ENCODE measurements at regions not wholly inside any gene's neighbourhood (a gene's known extent, or its start where the extent isn't known, plus 50 kb on each side); places are given as distances from the start of the nearest gene placed in this dataset.

- Histone ChIP-seq H3K79me2 (ENCODE audit: insufficient read depth, low read length) (no peaks in the 10 kb centered on the region), H3K36me3 (replicated peaks in 1 of 2; ENCODE audit: control insufficient read depth in 1 of 2, insufficient read depth in 2 of 2, low read length in 2 of 2) (peaks cover 2 to 23% of the 10 kb centered on the region in 2 donors), H3K4me3 (replicated peaks in 1 of 3; ENCODE audit: low read depth in 2 of 3, low read length in 3 of 3) (no peak overlapping the region), H3K27me3 (ENCODE audit: control insufficient read depth in 2 of 2, insufficient read depth in 2 of 2, low read length in 2 of 2) (no peaks in the 10 kb centered on the region), H3K4me2 (replicated peaks; ENCODE audit: extremely low read depth, low read length, poor library complexity, severe bottlenecking) (no peak overlapping the region), H3K27ac (ENCODE audit: low read depth in 1 of 2, low read length in 2 of 2) (no peak overlapping the region), H4K20me1 (ENCODE audit: insufficient read depth, low read length) (no peaks in the 10 kb centered on the region), H3K9ac (ENCODE audit: insufficient read depth, low read length, poor library complexity, severe bottlenecking) (no peak overlapping the region), H3K4me1 (ENCODE audit: control insufficient read depth in 1 of 2, insufficient read depth in 2 of 2, low read length in 2 of 2) (no peaks in the 10 kb centered on the region), H3K9me3 (replicated peaks in 1 of 2; ENCODE audit: control insufficient read depth in 1 of 2, insufficient read depth in 1 of 2, low read length in 2 of 2) (peaks cover 9 to 12% of the 10 kb centered on the region in 2 donors), H2AFZ (ENCODE audit: insufficient read depth, low read depth, low read length, poor library complexity, severe bottlenecking) (no peak overlapping the region)
- H3K4me3 Mint-ChIP-seq: no peak overlapping the region
- no peaks in the 10 kb centered on the region for H3K4me1 Mint-ChIP-seq
- peaks cover 16 to 18% of the 10 kb centered on the region in 2 donors for H3K36me3 Mint-ChIP-seq
- WGBS (ENCODE audit: insufficient coverage): 95% methylated on average over 5 of the region's 8 CpGs
- intact Hi-C loops (cut with micrococcal nuclease): no loop called here
- DNase-seq: no peak
- peaks cover 3 to 18% (median 10%) of the 10 kb centered on the region in 7 donors for H3K9me3 Mint-ChIP-seq
- no peak overlapping the region for H3K27ac Mint-ChIP-seq
- H3K27me3 Mint-ChIP-seq (ENCODE audit: low read depth in 3 of 3): no peaks in the 10 kb centered on the region
- TF ChIP-seq CTCF (IDR thresholded peaks at IDR 0.05): no peak
Observed at GRCh38 chr16:72427783-72428331, 255.9 kb upstream of the PMFBP1 start.

- H3K9ac ChIP-seq (ENCODE audit: insufficient read depth, low read length, poor library complexity, severe bottlenecking): no peak overlapping the region
- DNase-seq: no peak
- Mint-ChIP-seq H3K4me1 (no peaks in the 10 kb centered on the region), H3K27me3 (ENCODE audit: low read depth in 3 of 3) (no peaks in the 10 kb centered on the region), H3K9me3 (peaks cover 5 to 17% (median 12%) of the 10 kb centered on the region in 7 donors), H3K4me3 (no peak overlapping the region), H3K36me3 (peaks cover 17 to 23% of the 10 kb centered on the region in 2 donors), H3K27ac (no peak overlapping the region)
- no peaks in the 10 kb centered on the region for H4K20me1 ChIP-seq (ENCODE audit: insufficient read depth, low read length)
- H3K9me3 ChIP-seq (replicated peaks in 1 of 2; ENCODE audit: control insufficient read depth in 1 of 2, insufficient read depth in 1 of 2, low read length in 2 of 2): peaks cover 12 to 15% of the 10 kb centered on the region in 2 donors
- H3K27ac ChIP-seq (ENCODE audit: low read depth in 1 of 2, low read length in 2 of 2): no peak overlapping the region
- H3K4me2 ChIP-seq (replicated peaks; ENCODE audit: extremely low read depth, low read length, poor library complexity, severe bottlenecking): no peak overlapping the region
- 95% methylated on average over 12 of the region's 17 CpGs for WGBS (ENCODE audit: insufficient coverage)
- H3K4me1 ChIP-seq (ENCODE audit: control insufficient read depth in 1 of 2, insufficient read depth in 2 of 2, low read length in 2 of 2): no peaks in the 10 kb centered on the region
- H3K79me2 ChIP-seq (ENCODE audit: insufficient read depth, low read length): no peaks in the 10 kb centered on the region
- intact Hi-C loops (cut with micrococcal nuclease): no loop called here
- no peaks in the 10 kb centered on the region for H3K27me3 ChIP-seq (ENCODE audit: control insufficient read depth in 2 of 2, insufficient read depth in 2 of 2, low read length in 2 of 2)
- H3K4me3 ChIP-seq (replicated peaks in 1 of 3; ENCODE audit: low read depth in 2 of 3, low read length in 3 of 3): no peak overlapping the region
- TF ChIP-seq CTCF (IDR thresholded peaks at IDR 0.05): no peak
- H3K36me3 ChIP-seq (replicated peaks in 1 of 2; ENCODE audit: control insufficient read depth in 1 of 2, insufficient read depth in 2 of 2, low read length in 2 of 2): peaks cover 2 to 23% of the 10 kb centered on the region in 2 donors
- no peak overlapping the region for H2AFZ ChIP-seq (ENCODE audit: insufficient read depth, low read depth, low read length, poor library complexity, severe bottlenecking)
Observed at GRCh38 chr16:72427051-72427782, 255.3 kb upstream of the PMFBP1 start.
